Ishikawa (cell line): ENCODE measurements at regions not wholly inside any gene's neighbourhood (a gene's known extent, or its start where the extent isn't known, plus 50 kb on each side); places are given as distances from the start of the nearest gene placed in this dataset.

Experiments used
- CEBPB ChIP-seq: IDR thresholded peaks from 2 replicates; pipeline ENCODE4 v1.6.1; 2012
- CREB1 ChIP-seq: IDR thresholded peaks from 2 replicates; pipeline ENCODE4 v1.6.1; 2012; ENCODE audit warnings: low read depth
- EGR1 ChIP-seq: IDR thresholded peaks from 2 replicates; pipeline ENCODE4 v1.6.1; 2012
- EP300 ChIP-seq: IDR thresholded peaks from 2 replicates; pipeline ENCODE4 v1.6.1; 2012; ENCODE audit warnings: borderline replicate concordance
- FOXM1 ChIP-seq: IDR thresholded peaks from 2 replicates; pipeline ENCODE4 v1.6.1; 2012; ENCODE audit warnings: low read depth, borderline replicate concordance
- RAD21 ChIP-seq: IDR thresholded peaks from 2 replicates; pipeline ENCODE4 v1.6.1; 2012; ENCODE audit warnings: low read depth
- TAF1 ChIP-seq: IDR thresholded peaks from 2 replicates; pipeline ENCODE4 v1.6.1; 2012; ENCODE audit warnings: low read depth, mild to moderate bottlenecking
- TCF12 ChIP-seq: IDR thresholded peaks from 2 replicates; pipeline ENCODE4 v1.6.1; 2012; ENCODE audit warnings: low read depth
- YY1 ChIP-seq: IDR thresholded peaks from 2 replicates; pipeline ENCODE4 v1.6.1; 2012; ENCODE audit warnings: low read depth
- TF ChIP-seq, protein P1 (sequence below): IDR thresholded peaks from 2 replicates; pipeline ENCODE4 v1.6.1; 2012; ENCODE audit warnings: low read depth, mild to moderate bottlenecking
- TF ChIP-seq, protein P2 (sequence below): IDR thresholded peaks from 2 replicates; pipeline ENCODE4 v1.6.1; 2012
- TF ChIP-seq, protein P3 (sequence below): IDR thresholded peaks from 2 replicates; pipeline ENCODE4 v1.6.1; 2012

DNA sequence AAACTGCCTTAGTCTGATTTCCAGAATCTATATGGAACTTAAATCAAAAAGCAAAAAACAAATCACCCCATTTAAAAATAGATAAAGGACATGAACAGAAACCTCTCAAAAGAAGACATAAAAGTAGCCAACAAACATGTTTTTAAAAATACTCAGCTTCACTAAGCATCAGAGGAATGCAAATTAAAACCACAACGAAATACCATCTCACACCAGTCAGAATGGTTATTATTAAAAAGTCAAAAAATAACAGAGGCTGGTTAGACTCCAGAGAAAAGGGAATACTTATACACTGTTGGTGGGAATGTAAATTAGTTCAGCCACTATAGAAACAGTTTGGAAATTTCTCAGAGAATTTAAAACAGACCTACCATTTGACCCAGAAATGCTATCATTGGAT, 367.9 kb downstream of the ZIC4 start:
- TF ChIP-seq EP300 (no peak), TAF1 (no peak), EGR1 (no peak), RAD21 (no peak), TCF12 (no peak), CREB1 (no peak), FOXM1 (no peak), CEBPB (no peak), YY1 (no peak)
- TF ChIP-seq, protein P1, sequence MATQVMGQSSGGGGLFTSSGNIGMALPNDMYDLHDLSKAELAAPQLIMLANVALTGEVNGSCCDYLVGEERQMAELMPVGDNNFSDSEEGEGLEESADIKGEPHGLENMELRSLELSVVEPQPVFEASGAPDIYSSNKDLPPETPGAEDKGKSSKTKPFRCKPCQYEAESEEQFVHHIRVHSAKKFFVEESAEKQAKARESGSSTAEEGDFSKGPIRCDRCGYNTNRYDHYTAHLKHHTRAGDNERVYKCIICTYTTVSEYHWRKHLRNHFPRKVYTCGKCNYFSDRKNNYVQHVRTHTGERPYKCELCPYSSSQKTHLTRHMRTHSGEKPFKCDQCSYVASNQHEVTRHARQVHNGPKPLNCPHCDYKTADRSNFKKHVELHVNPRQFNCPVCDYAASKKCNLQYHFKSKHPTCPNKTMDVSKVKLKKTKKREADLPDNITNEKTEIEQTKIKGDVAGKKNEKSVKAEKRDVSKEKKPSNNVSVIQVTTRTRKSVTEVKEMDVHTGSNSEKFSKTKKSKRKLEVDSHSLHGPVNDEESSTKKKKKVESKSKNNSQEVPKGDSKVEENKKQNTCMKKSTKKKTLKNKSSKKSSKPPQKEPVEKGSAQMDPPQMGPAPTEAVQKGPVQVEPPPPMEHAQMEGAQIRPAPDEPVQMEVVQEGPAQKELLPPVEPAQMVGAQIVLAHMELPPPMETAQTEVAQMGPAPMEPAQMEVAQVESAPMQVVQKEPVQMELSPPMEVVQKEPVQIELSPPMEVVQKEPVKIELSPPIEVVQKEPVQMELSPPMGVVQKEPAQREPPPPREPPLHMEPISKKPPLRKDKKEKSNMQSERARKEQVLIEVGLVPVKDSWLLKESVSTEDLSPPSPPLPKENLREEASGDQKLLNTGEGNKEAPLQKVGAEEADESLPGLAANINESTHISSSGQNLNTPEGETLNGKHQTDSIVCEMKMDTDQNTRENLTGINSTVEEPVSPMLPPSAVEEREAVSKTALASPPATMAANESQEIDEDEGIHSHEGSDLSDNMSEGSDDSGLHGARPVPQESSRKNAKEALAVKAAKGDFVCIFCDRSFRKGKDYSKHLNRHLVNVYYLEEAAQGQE = no peak
- TF ChIP-seq, protein P2, sequence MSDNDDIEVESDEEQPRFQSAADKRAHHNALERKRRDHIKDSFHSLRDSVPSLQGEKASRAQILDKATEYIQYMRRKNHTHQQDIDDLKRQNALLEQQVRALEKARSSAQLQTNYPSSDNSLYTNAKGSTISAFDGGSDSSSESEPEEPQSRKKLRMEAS = no peak
- TF ChIP-seq, protein P3, sequence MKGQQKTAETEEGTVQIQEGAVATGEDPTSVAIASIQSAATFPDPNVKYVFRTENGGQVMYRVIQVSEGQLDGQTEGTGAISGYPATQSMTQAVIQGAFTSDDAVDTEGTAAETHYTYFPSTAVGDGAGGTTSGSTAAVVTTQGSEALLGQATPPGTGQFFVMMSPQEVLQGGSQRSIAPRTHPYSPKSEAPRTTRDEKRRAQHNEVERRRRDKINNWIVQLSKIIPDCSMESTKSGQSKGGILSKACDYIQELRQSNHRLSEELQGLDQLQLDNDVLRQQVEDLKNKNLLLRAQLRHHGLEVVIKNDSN = no peak
